ENCODE measurements at regions not wholly inside any gene's neighbourhood (a gene's known extent, or its start where the extent isn't known, plus 50 kb on each side); places are given as distances from the start of the nearest gene placed in this dataset.

GRCh38 chr7:109375823-109376222 is 806.1 kb downstream of the DNAJB9 start:
- no peak for TF ChIP-seq CTCF (IDR thresholded peaks at IDR 0.05)
- DNase-seq (ENCODE audit: low spot score) (no peak), ATAC-seq (ENCODE audit: low FRiP score) (no peak)

GRCh38 chr7:109376576-109376975 is 806.9 kb downstream of the DNAJB9 start:
- TF ChIP-seq CTCF (IDR thresholded peaks at IDR 0.05): no peak
- no peak for ATAC-seq (ENCODE audit: low FRiP score)
- DNase-seq (ENCODE audit: low spot score): no peak

- no peak for ATAC-seq (ENCODE audit: low FRiP score)
- no peak for DNase-seq (ENCODE audit: low spot score)
- no peak for TF ChIP-seq CTCF (IDR thresholded peaks at IDR 0.05)
These were observed 807.6 kb downstream of the DNAJB9 start for GRCh38 chr7:109377076-109377884.

- ATAC-seq (ENCODE audit: low FRiP score) (no peak), DNase-seq (ENCODE audit: low spot score) (no peak)
- no peak for TF ChIP-seq CTCF (IDR thresholded peaks at IDR 0.05)
These were observed 817.3 kb downstream of the DNAJB9 start for GRCh38 chr7:109386959-109387358.

- no peak for ATAC-seq (ENCODE audit: low FRiP score)
- DNase-seq (ENCODE audit: low spot score): no peak
- no peak for TF ChIP-seq CTCF (IDR thresholded peaks at IDR 0.05)
These were observed 817.9 kb downstream of the DNAJB9 start for GRCh38 chr7:109387530-109387929.

- no peak for ATAC-seq (ENCODE audit: low FRiP score)
- TF ChIP-seq CTCF (IDR thresholded peaks at IDR 0.05): no peak
These were observed 821.6 kb downstream of the DNAJB9 start for GRCh38 chr7:109391240-109391639.

GRCh38 chr7:109402107-109402506 is 832.4 kb downstream of the DNAJB9 start:
- DNase-seq (ENCODE audit: low spot score) (no peak), ATAC-seq (ENCODE audit: low FRiP score) (no peak)
- TF ChIP-seq CTCF (IDR thresholded peaks at IDR 0.05): no peak

More at GRCh38 chr7:109391240-109391639, 821.6 kb downstream of the DNAJB9 start:
- no peak for DNase-seq (ENCODE audit: low spot score)
